Psoas muscle (tissue), 7 donors: ENCODE measurements at regions not wholly inside any gene's neighbourhood (a gene's known extent, or its start where the extent isn't known, plus 50 kb on each side); places are given as distances from the start of the nearest gene placed in this dataset.

Experiments
- ATAC-seq, 4 donors: fragments of 200-7000 bp; cut with Tn5 transposase; one replicate each; pipeline ENCODE4 v1.9.1; 2020; ENCODE audit warnings: moderate library complexity in 3 of 4, mild to moderate bottlenecking in 2 of 4
- DNase-seq, 2 donors: peaks; one replicate each; pipeline ENCODE4 v3.0.0-alpha.2; 2020
- H3K27ac ChIP-seq: fragments of 200-600 bp; one replicate; pipeline ENCODE4 v1.8.0; 2022
- H3K27me3 ChIP-seq, 3 donors: fragments of 200-600 bp in 1 of 3; one replicate each; pipeline versions ENCODE4 v1.6.1 to v1.8.0; 2013 to 2022; ENCODE audit warnings: low read length in 2 of 3, mild to moderate bottlenecking in 2 of 3, moderate library complexity in 1 of 3; ENCODE audit not compliant: insufficient read depth in 3 of 3
- H3K36me3 ChIP-seq, 2 donors: fragments of 200-600 bp in 1 of 2; one replicate each; pipeline versions ENCODE4 v1.6.1 to v1.8.0; 2013 to 2022; ENCODE audit warnings: low read depth in 1 of 2, mild to moderate bottlenecking in 1 of 2, moderate library complexity in 1 of 2; ENCODE audit not compliant: insufficient read depth in 1 of 2
- H3K4me1 ChIP-seq: fragments of 200-600 bp; one replicate; pipeline ENCODE4 v1.8.0; 2022
- H3K4me3 ChIP-seq: fragments of 200-600 bp; one replicate; pipeline ENCODE4 v1.8.0; 2022; ENCODE audit warnings: mild to moderate bottlenecking
- H3K9me3 ChIP-seq: fragments of 200-600 bp; one replicate; pipeline ENCODE4 v1.8.0; 2022
- CTCF ChIP-seq: fragments of 200-600 bp; IDR thresholded peaks from one replicate; pipeline ENCODE4 v1.8.0; 2022; ENCODE audit warnings: antibody characterized with exemption
- WGBS, 3 donors: extraction: QIAGEN DNeasy Blood & Tissue Kit; methylation state at CpG; one replicate each; pipeline versions ENCODE4 v1.1.6 to v1.1.7; 2013; 5-methylcytosine and 5-hydroxymethylcytosine counted together
- intact Hi-C, 2 donors: fragments of 100-400 bp; cut with DNase I; formaldehyde crosslinking; loops; one replicate each; pipeline versions ENCODE4 v1.11.0 to v1.14.2; 2022
- donor health status: healthy with polysubstance abuse.
- donor health status: DM: no; HTN: no; CAD: no; lungs with moderate emphysema.
- donor health status: Bipolar disorder and iron deficiency.
- donor health status: healthy.
- donor health status: DM: yes; HTN: yes; CAD: no.
- donor health status: DM: no; HTN: no; CAD: no.
- donor health status: DM: yes; HTN: yes; CAD: no.

GRCh38 chr3:159739166-159739565 lies 249.5 kb upstream of the IL12A start:
- intact Hi-C loops, result no loop called here
- TF ChIP-seq CTCF, result no peak
- WGBS, 3 donors, result 82 to 97% (median 90%) methylated on average over 1 of the region's 1 CpG
- no peak for ATAC-seq
- Histone ChIP-seq H3K27ac (no peak overlapping the region), H3K9me3 (no peaks in the 10 kb centered on the region), H3K36me3 (no peaks in the 10 kb centered on the region), H3K4me1 (no peaks in the 10 kb centered on the region), H3K27me3 (no peaks in the 10 kb centered on the region), H3K4me3 (no peak overlapping the region)
- DNase-seq, result no peak

DNA sequence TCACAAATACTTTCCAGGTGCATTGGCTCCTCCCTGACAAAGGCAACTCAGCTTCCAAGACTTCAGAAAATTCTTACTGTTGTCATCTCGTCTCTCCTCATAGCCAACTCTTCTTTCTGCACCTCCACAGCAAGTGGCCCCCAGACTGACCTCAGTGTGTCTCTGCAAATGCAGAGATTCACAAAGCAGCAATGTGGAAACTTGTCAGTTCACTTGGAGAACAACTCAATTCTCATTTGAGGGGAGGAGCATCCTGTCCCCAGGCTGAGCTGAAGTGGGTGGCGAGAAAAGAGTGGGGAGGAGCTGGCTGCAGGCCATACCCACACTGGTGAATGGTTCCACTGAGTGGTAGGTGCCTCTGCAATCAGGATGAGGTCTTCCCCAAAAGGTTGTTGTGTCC lies 248.7 kb upstream of the IL12A start:
- intact Hi-C loops, result no loop called here
- Histone ChIP-seq H3K4me3 (no peak overlapping the region), H3K27me3 (no peaks in the 10 kb centered on the region), H3K27ac (no peak overlapping the region), H3K4me1 (no peaks in the 10 kb centered on the region), H3K9me3 (no peaks in the 10 kb centered on the region), H3K36me3 (no peaks in the 10 kb centered on the region)
- no peak for TF ChIP-seq CTCF
- ATAC-seq, result no peak
- WGBS, 3 donors, result 73 to 81% (median 77%) methylated on average over 2 of the region's 2 CpGs
- DNase-seq, result no peak

DNA sequence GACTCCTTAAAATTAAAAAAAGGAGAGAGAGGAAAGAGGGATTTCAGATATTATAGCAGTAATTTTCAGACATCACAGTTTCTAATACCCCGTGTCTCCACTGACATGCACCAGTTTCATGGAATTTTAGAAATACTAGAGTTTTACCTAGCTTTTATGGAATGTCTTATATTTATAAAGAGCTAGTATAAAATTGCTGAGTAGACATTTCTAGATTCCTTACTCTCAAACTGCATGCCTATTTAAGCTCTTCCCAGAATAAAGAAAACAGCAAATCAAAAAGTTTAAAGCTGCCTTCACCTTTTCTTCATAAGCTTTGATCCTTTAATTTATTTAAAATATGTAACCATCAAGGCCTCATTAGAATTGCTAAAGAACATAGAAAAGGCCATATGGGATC lies 247.4 kb upstream of the IL12A start:
- Histone ChIP-seq H3K27me3 (no peaks in the 10 kb centered on the region), H3K36me3 (no peaks in the 10 kb centered on the region), H3K4me1 (no peaks in the 10 kb centered on the region), H3K27ac (no peak overlapping the region), H3K9me3 (no peaks in the 10 kb centered on the region), H3K4me3 (no peak overlapping the region)
- no peak for DNase-seq
- intact Hi-C loops, result no loop called here
- no peak for ATAC-seq
- TF ChIP-seq CTCF, result no peak
- 74 to 88% (median 79%) methylated on average over 1 of the region's 1 CpG for WGBS, 3 donors

GRCh38 chr3:159748425-159748824 lies 240.2 kb upstream of the IL12A start:
- 33 to 53% (median 39%) methylated on average over 1 of the region's 1 CpG for WGBS, 3 donors
- DNase-seq, result no peak
- no peak for ATAC-seq

More at GRCh38 chr3:159748425-159748824, 240.2 kb upstream of the IL12A start:
- H3K27ac ChIP-seq, result no peak overlapping the region
- no peaks in the 10 kb centered on the region for H3K9me3 ChIP-seq
- intact Hi-C loops, result no loop called here
- TF ChIP-seq CTCF, result no peak
- no peaks in the 10 kb centered on the region for H3K4me1 ChIP-seq
- no peaks in the 10 kb centered on the region for H3K36me3 ChIP-seq
- no peak overlapping the region for H3K4me3 ChIP-seq
- H3K27me3 ChIP-seq, result no peaks in the 10 kb centered on the region
